ENCODE measurements at regions not wholly inside any gene's neighbourhood (a gene's known extent, or its start where the extent isn't known, plus 50 kb on each side); places are given as distances from the start of the nearest gene placed in this dataset.

DNA sequence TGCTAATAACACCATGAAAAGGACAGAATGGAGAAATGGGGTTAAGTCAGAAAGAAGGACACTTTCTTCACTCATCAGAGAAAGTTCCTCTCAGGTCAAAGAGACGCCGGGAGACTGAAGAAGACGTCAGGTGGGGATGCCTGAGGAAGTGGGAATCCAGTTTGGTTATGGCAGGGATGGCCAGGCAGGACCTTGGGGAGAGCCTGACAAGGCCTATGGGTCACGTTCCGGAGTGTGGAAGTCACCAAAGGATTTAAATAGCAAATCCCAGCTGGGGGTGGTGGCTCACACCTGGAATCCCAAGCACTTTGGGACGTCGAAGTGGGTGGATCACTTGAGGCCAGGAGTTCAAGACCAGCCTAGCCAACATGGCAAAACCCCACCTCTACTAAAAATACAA is 432.7 kb upstream of the SMIM21 start:
- TF ChIP-seq, protein P1, sequence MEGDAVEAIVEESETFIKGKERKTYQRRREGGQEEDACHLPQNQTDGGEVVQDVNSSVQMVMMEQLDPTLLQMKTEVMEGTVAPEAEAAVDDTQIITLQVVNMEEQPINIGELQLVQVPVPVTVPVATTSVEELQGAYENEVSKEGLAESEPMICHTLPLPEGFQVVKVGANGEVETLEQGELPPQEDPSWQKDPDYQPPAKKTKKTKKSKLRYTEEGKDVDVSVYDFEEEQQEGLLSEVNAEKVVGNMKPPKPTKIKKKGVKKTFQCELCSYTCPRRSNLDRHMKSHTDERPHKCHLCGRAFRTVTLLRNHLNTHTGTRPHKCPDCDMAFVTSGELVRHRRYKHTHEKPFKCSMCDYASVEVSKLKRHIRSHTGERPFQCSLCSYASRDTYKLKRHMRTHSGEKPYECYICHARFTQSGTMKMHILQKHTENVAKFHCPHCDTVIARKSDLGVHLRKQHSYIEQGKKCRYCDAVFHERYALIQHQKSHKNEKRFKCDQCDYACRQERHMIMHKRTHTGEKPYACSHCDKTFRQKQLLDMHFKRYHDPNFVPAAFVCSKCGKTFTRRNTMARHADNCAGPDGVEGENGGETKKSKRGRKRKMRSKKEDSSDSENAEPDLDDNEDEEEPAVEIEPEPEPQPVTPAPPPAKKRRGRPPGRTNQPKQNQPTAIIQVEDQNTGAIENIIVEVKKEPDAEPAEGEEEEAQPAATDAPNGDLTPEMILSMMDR (IDR thresholded peaks at IDR 0.05), result no peak
- no peak for TF ChIP-seq POLR2A (IDR thresholded peaks at IDR 0.05)
